Stimulated activated CD8-positive, alpha-beta memory T cell treated with anti-CD3 and anti-CD28 coated beads, Interleukin-7, amount 100 ng/mL, for 4 hours (primary cell): ENCODE measurements at regions not wholly inside any gene's neighbourhood (a gene's known extent, or its start where the extent isn't known, plus 50 kb on each side); places are given as distances from the start of the nearest gene placed in this dataset.

Experiments
- DNase-seq, 2 donors: peaks; one replicate each; pipeline ENCODE4 v3.0.0-alpha.2; 2020; ENCODE audit warnings: low read depth in 2 of 2

GRCh38 chr2:147366279-147366678 lies 478.6 kb upstream of the ACVR2A start:
- no peak for DNase-seq

GRCh38 chr2:147365622-147366021 lies 479.2 kb upstream of the ACVR2A start:
- no peak for DNase-seq

- no peak for DNase-seq
These were observed 480.2 kb upstream of the ACVR2A start for GRCh38 chr2:147364597-147364996.

- DNase-seq: no peak
These were observed 481.6 kb upstream of the ACVR2A start for GRCh38 chr2:147363181-147363580.

- no peak for DNase-seq
These were observed 486.5 kb upstream of the ACVR2A start for GRCh38 chr2:147358375-147358774.

GRCh38 chr2:147356157-147356556 lies 488.7 kb upstream of the ACVR2A start:
- DNase-seq: no peak

GRCh38 chr2:147355706-147356105 lies 489.1 kb upstream of the ACVR2A start:
- DNase-seq: no peak

GRCh38 chr2:147353072-147353381 lies 491.8 kb upstream of the ACVR2A start:
- DNase-seq: no peak

- DNase-seq: no peak
These were observed 492.4 kb upstream of the ACVR2A start for GRCh38 chr2:147352264-147353071.

- DNase-seq: no peak
These were observed 493.0 kb upstream of the ACVR2A start for GRCh38 chr2:147351784-147352183.

- DNase-seq: no peak
These were observed 495.8 kb upstream of the ACVR2A start for GRCh38 chr2:147348931-147349555.

- no peak for DNase-seq
These were observed 498.7 kb upstream of the ACVR2A start for GRCh38 chr2:147346142-147346541.

GRCh38 chr2:147345246-147345645 lies 499.6 kb upstream of the ACVR2A start:
- DNase-seq: no peak

- no peak for DNase-seq
These were observed 502.5 kb upstream of the ACVR2A start for GRCh38 chr2:147342329-147342728.

- no peak for DNase-seq
These were observed 512.9 kb upstream of the ACVR2A start for GRCh38 chr2:147331790-147332419.

GRCh38 chr2:147330925-147331324 lies 513.9 kb upstream of the ACVR2A start:
- no peak for DNase-seq

GRCh38 chr2:147327613-147328012 lies 517.2 kb upstream of the ACVR2A start:
- DNase-seq: no peak

GRCh38 chr2:147325990-147326389 lies 518.8 kb upstream of the ACVR2A start:
- DNase-seq: no peak

GRCh38 chr2:147320146-147320545 lies 524.7 kb upstream of the ACVR2A start:
- DNase-seq: no peak

- no peak for DNase-seq
These were observed 533.8 kb upstream of the ACVR2A start for GRCh38 chr2:147311058-147311430.

GRCh38 chr2:147310335-147311057 lies 534.3 kb upstream of the ACVR2A start:
- no peak for DNase-seq

- DNase-seq: peak in 1 of 2 donors; percentile 21
These were observed 547.0 kb upstream of the ACVR2A start for GRCh38 chr2:147297820-147298219.
